ENCODE measurements at regions not wholly inside any gene's neighbourhood (a gene's known extent, or its start where the extent isn't known, plus 50 kb on each side); places are given as distances from the start of the nearest gene placed in this dataset.

GRCh38 chr13:70188567-70188966, 80.3 kb upstream of the KLHL1 start:
- intact Hi-C loops (cut with DNase I), result no loop called here
- H3K36me3 ChIP-seq, result no peaks in the 10 kb centered on the region
- DNase-seq (no peak), ATAC-seq (no peak)
- H3K9me3 ChIP-seq, result peaks cover 0 to 4% (median 0%) of the 10 kb centered on the region in 11 donors
- TF ChIP-seq, protein P1, sequence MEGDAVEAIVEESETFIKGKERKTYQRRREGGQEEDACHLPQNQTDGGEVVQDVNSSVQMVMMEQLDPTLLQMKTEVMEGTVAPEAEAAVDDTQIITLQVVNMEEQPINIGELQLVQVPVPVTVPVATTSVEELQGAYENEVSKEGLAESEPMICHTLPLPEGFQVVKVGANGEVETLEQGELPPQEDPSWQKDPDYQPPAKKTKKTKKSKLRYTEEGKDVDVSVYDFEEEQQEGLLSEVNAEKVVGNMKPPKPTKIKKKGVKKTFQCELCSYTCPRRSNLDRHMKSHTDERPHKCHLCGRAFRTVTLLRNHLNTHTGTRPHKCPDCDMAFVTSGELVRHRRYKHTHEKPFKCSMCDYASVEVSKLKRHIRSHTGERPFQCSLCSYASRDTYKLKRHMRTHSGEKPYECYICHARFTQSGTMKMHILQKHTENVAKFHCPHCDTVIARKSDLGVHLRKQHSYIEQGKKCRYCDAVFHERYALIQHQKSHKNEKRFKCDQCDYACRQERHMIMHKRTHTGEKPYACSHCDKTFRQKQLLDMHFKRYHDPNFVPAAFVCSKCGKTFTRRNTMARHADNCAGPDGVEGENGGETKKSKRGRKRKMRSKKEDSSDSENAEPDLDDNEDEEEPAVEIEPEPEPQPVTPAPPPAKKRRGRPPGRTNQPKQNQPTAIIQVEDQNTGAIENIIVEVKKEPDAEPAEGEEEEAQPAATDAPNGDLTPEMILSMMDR (IDR thresholded peaks at IDR 0.05), result no peak
- H3K4me1 ChIP-seq, result no peaks in the 10 kb centered on the region
- H3K27me3 ChIP-seq, result no peaks in the 10 kb centered on the region
- no peak overlapping the region for H3K4me3 ChIP-seq
- WGBS, 2 donors, result 76 to 77% methylated on average over 2 of the region's 2 CpGs
- H3K27ac ChIP-seq, result no peak overlapping the region

- WGBS, 2 donors, result 49 to 53% methylated on average over 2 of the region's 2 CpGs
- no peaks in the 10 kb centered on the region for H3K4me1 ChIP-seq
- H3K9me3 ChIP-seq, result peaks cover 0 to 4% (median 0%) of the 10 kb centered on the region in 11 donors
- no peak overlapping the region for H3K4me3 ChIP-seq
- DNase-seq, result no peak
- intact Hi-C loops (cut with DNase I), result no loop called here
- H3K27me3 ChIP-seq, result no peaks in the 10 kb centered on the region
- TF ChIP-seq, protein P1 (IDR thresholded peaks at IDR 0.05), result no peak
- no peak for ATAC-seq
- no peaks in the 10 kb centered on the region for H3K36me3 ChIP-seq
- no peak overlapping the region for H3K27ac ChIP-seq
These were observed 74.8 kb upstream of the KLHL1 start for GRCh38 chr13:70183041-70183440.
